ENCODE measurements at regions not wholly inside any gene's neighbourhood (a gene's known extent, or its start where the extent isn't known, plus 50 kb on each side); places are given as distances from the start of the nearest gene placed in this dataset.

DNA sequence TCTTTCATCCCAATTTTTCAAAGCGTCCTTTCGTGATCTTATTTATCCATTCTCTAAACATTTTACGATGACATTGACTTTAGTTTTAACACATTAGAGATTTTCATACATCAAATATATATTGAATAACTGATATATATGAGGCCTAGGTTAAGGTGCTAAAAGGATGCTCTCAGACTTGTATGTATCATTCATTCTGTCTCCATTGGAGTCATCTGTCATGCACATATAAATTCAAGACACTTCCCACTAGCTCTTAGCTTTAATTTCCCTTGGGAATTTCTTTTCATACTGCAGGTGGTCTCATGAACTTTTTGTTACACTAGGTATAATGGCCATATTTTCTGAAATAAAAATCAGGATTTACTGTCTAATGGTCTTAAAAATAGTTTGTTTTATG is 635.8 kb upstream of the C9orf72 start:
- TF ChIP-seq, protein P1, sequence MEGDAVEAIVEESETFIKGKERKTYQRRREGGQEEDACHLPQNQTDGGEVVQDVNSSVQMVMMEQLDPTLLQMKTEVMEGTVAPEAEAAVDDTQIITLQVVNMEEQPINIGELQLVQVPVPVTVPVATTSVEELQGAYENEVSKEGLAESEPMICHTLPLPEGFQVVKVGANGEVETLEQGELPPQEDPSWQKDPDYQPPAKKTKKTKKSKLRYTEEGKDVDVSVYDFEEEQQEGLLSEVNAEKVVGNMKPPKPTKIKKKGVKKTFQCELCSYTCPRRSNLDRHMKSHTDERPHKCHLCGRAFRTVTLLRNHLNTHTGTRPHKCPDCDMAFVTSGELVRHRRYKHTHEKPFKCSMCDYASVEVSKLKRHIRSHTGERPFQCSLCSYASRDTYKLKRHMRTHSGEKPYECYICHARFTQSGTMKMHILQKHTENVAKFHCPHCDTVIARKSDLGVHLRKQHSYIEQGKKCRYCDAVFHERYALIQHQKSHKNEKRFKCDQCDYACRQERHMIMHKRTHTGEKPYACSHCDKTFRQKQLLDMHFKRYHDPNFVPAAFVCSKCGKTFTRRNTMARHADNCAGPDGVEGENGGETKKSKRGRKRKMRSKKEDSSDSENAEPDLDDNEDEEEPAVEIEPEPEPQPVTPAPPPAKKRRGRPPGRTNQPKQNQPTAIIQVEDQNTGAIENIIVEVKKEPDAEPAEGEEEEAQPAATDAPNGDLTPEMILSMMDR (IDR thresholded peaks at IDR 0.05): no peak
- TF ChIP-seq POLR2A (IDR thresholded peaks at IDR 0.05): no peak
